ENCODE measurements at regions not wholly inside any gene's neighbourhood (a gene's known extent, or its start where the extent isn't known, plus 50 kb on each side); places are given as distances from the start of the nearest gene placed in this dataset.

DNA sequence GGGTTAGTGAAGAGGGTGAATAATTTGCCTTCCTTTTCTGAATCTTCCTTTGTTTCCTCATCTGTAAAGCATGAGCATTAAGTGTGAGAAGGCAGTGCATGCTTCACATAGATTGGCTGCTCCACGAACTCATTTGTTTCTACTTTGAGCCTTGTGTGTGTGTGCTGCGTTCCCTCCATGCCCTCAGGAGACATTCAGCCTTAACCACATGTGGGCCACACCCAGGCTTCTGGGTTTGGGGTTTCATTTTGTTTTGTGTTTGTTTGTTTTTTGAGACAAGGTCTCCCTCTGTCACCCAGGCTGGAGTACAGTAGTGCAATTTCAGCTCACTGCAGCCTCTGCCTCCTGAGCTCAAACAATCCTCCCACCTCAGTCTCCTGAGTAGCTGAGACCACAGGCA is 843.3 kb downstream of the GALR1 start:
- H3K36me3 ChIP-seq: no peaks in the 10 kb centered on the region
- TF ChIP-seq, protein P1, sequence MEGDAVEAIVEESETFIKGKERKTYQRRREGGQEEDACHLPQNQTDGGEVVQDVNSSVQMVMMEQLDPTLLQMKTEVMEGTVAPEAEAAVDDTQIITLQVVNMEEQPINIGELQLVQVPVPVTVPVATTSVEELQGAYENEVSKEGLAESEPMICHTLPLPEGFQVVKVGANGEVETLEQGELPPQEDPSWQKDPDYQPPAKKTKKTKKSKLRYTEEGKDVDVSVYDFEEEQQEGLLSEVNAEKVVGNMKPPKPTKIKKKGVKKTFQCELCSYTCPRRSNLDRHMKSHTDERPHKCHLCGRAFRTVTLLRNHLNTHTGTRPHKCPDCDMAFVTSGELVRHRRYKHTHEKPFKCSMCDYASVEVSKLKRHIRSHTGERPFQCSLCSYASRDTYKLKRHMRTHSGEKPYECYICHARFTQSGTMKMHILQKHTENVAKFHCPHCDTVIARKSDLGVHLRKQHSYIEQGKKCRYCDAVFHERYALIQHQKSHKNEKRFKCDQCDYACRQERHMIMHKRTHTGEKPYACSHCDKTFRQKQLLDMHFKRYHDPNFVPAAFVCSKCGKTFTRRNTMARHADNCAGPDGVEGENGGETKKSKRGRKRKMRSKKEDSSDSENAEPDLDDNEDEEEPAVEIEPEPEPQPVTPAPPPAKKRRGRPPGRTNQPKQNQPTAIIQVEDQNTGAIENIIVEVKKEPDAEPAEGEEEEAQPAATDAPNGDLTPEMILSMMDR (IDR thresholded peaks at IDR 0.05): no peak
- TF ChIP-seq POLR2A (IDR thresholded peaks at IDR 0.05): no peak
- ATAC-seq: no peak
- no peak overlapping the region for H3K4me3 ChIP-seq
- no peak for DNase-seq
- no peaks in the 10 kb centered on the region for H3K27me3 ChIP-seq
- H3K9me3 ChIP-seq: no peaks in the 10 kb centered on the region
- intact Hi-C loops (cut with DNase I): no loop called here
- H3K27ac ChIP-seq: no peak overlapping the region
- H3K4me1 ChIP-seq: no peaks in the 10 kb centered on the region
- 70 to 82% (median 75%) methylated on average over 2 of the region's 2 CpGs for WGBS, 4 donors

DNA sequence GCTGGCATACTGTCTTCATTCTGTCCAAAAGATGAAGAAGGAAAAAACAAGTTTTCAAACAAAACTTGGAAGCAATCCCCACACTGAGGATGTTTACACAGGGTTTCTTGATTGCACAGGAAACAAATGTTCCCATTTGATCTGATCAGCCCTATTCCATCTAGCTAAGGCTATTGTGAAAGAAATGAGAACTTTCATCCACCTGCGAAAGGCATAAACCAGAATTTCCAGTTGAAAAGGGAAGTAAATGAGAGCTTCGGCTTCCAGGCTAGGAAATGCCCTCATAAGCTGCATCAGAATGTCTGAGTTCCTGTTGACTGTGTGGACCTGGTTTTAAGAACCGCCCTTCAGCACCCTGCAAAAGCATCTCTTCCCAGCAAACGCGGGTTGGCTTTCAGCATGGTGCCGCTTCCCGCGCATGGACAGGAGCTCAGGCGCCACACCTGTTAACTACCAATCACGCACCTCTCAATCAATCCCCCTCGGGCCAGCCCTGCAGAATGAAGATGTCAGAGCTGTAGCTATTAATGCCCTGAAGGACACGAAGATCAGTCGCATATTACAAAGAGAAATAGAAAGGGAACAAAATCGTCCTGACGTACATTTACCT is 850.4 kb downstream of the GALR1 start:
- ATAC-seq (no peak), DNase-seq (no peak)
- Histone ChIP-seq H3K27me3 (no peaks in the 10 kb centered on the region), H3K4me1 (no peaks in the 10 kb centered on the region), H3K36me3 (no peaks in the 10 kb centered on the region), H3K9me3 (no peaks in the 10 kb centered on the region), H3K4me3 (no peak overlapping the region), H3K27ac (no peak overlapping the region)
- TF ChIP-seq POLR2A (IDR thresholded peaks at IDR 0.05): no peak
- TF ChIP-seq, protein P1 (IDR thresholded peaks at IDR 0.05): no peak
- WGBS, 4 donors: 62 to 85% (median 81%) methylated on average over 15 of the region's 15 CpGs
- intact Hi-C loops (cut with DNase I): no loop called here

DNA sequence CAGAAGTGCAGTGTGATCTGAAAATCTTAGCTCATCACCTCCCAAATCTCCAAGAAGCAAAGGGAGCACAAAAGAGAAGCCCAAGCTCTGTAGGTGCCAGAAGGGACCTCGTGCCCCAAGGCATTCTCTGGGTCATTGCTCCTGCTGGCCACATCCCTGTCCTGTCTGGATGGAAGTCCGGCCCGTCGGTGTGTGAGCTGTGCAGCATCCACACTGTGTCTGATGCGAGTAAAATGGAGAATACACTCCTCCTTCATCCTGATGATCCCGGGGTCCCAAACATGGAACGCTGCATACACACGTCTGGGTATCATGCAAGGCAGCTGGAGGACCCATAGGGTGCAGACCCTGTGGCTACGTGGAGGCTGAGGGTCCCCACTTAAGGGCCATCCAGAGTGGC is 851.4 kb downstream of the GALR1 start:
- H3K9me3 ChIP-seq: no peaks in the 10 kb centered on the region
- H3K27me3 ChIP-seq: no peaks in the 10 kb centered on the region
- 74 to 89% (median 81%) methylated on average over 9 of the region's 9 CpGs for WGBS, 4 donors
- ATAC-seq (no peak), DNase-seq (no peak)
- no peak overlapping the region for H3K27ac ChIP-seq
- intact Hi-C loops (cut with DNase I): no loop called here
- no peak overlapping the region for H3K4me3 ChIP-seq
- H3K4me1 ChIP-seq: no peaks in the 10 kb centered on the region
- no peaks in the 10 kb centered on the region for H3K36me3 ChIP-seq
- no peak for TF ChIP-seq POLR2A (IDR thresholded peaks at IDR 0.05)
- TF ChIP-seq, protein P1 (IDR thresholded peaks at IDR 0.05): no peak

DNA sequence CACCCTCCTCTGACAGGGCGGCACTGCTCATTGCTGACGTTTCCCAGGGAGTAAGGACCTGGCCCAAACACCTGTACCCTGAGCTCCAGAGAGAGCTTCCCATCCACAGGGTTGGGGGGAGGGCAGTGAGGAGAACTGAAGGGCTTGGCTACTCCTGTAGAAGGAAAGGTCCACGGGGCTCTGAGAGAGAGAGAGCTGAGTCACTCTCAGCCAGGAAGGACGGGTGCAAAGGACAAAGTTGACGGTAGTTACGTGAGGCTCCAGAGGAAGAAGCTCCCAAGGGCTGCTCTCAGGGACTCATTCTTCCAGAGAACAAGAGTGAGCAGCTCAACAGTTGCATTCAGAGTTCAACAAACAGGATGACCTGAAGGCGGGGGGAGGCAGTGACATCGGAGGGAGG is 852.5 kb downstream of the GALR1 start:
- WGBS, 4 donors: 55 to 79% (median 71%) methylated on average over 8 of the region's 8 CpGs
- H3K27ac ChIP-seq: no peak overlapping the region
- no peak for ATAC-seq

More for the DNA sequence above, 852.5 kb downstream of the GALR1 start:
- H3K4me3 ChIP-seq: no peak overlapping the region
- no peak for DNase-seq
- no peaks in the 10 kb centered on the region for H3K36me3 ChIP-seq
- H3K4me1 ChIP-seq: no peaks in the 10 kb centered on the region
- H3K27me3 ChIP-seq: no peaks in the 10 kb centered on the region
- TF ChIP-seq POLR2A (IDR thresholded peaks at IDR 0.05): no peak
- TF ChIP-seq, protein P1 (IDR thresholded peaks at IDR 0.05): no peak
- intact Hi-C loops (cut with DNase I): no loop called here
- H3K9me3 ChIP-seq: no peaks in the 10 kb centered on the region

Measured in heart left ventricle (tissue), 16 donors.